ENCODE measurements at regions not wholly inside any gene's neighbourhood (a gene's known extent, or its start where the extent isn't known, plus 50 kb on each side); places are given as distances from the start of the nearest gene placed in this dataset.

- intact Hi-C loops (cut with micrococcal nuclease) = loop anchor here (1.0 to 10.0 kb wide), 3 partner anchors 212 to 902 kb away; no protein-coding TSS in a partner anchor
- H3K36me3 Mint-ChIP-seq (ENCODE audit: low read depth) = no peaks in the 10 kb centered on the region
- no peaks in the 10 kb centered on the region for H3K9me3 Mint-ChIP-seq
- H3K4me3 Mint-ChIP-seq = no peak overlapping the region
- peaks cover 23% of the 10 kb centered on the region for H3K27me3 Mint-ChIP-seq (ENCODE audit: insufficient read depth)
- no peaks in the 10 kb centered on the region for H3K4me1 Mint-ChIP-seq (ENCODE audit: low read depth)
- DNase-seq (ENCODE audit: low spot score) = no peak
- H3K27ac Mint-ChIP-seq = no peak overlapping the region
These were observed 100.8 kb downstream of the PPM1A start for GRCh38 chr14:60349663-60350365.

- Mint-ChIP-seq H3K27me3 (ENCODE audit: insufficient read depth) (peaks cover 18% of the 10 kb centered on the region), H3K27ac (no peak overlapping the region), H3K9me3 (no peaks in the 10 kb centered on the region), H3K4me1 (ENCODE audit: low read depth) (no peaks in the 10 kb centered on the region), H3K4me3 (no peak overlapping the region), H3K36me3 (ENCODE audit: low read depth) (no peaks in the 10 kb centered on the region)
- DNase-seq (ENCODE audit: low spot score) = no peak
- intact Hi-C loops (cut with micrococcal nuclease) = loop anchor here (1.0 to 10.0 kb wide), 3 partner anchors 212 to 902 kb away; no protein-coding TSS in a partner anchor
These were observed 101.3 kb downstream of the PPM1A start for GRCh38 chr14:60350366-60350720.

DNA sequence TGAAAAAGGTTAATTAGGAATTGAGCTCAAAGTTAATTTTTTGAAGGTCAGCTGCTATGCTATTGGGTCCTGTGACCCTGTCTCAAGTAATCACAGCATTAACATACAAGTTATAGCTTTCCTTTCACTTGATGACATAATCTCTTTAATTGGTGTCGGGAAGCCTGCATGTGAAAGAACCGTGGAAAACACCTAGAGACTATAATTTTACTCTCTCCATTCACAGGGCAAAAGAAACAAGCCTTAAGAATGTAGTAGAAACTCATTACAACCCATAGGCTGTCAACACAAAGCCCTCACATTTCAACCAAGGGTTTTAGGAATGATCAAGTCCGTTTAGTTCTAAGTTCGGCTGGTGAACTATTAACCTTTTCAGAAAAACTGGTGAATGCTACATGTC is 104.4 kb downstream of the PPM1A start:
- no peaks in the 10 kb centered on the region for H3K4me1 Mint-ChIP-seq (ENCODE audit: low read depth)
- no peaks in the 10 kb centered on the region for H3K36me3 Mint-ChIP-seq (ENCODE audit: low read depth)
- H3K27ac Mint-ChIP-seq = no peak overlapping the region
- H3K27me3 Mint-ChIP-seq (ENCODE audit: insufficient read depth) = peaks cover 19% of the 10 kb centered on the region
- no peaks in the 10 kb centered on the region for H3K9me3 Mint-ChIP-seq
- H3K4me3 Mint-ChIP-seq = no peak overlapping the region
- intact Hi-C loops (cut with micrococcal nuclease) = loop anchor here (10.0 kb wide), 1 partner anchor 671 kb away; no protein-coding TSS in a partner anchor
- DNase-seq (ENCODE audit: low spot score) = no peak

DNA sequence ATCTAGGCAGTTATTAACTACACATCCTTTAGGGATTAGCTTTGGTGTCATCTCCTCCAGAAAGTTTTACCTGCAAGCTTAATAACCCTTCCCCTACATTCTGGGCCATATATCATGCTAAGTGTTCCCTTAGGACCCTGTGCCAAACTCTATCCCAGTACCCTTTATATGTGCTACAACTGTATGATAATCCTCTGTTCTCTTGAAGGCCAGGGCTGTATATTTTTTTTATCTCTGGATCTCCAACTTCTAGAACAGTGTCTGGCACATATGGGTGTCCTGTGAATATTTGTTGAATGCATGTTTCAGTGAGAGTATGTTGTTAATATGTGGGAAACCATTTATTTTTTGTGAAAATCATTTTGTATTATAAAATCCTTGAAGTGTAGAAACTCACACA is 106.7 kb downstream of the PPM1A start:
- H3K9me3 Mint-ChIP-seq = no peaks in the 10 kb centered on the region
- H3K27ac Mint-ChIP-seq = no peak overlapping the region
- no peaks in the 10 kb centered on the region for H3K4me1 Mint-ChIP-seq (ENCODE audit: low read depth)
- H3K4me3 Mint-ChIP-seq = no peak overlapping the region
- H3K36me3 Mint-ChIP-seq (ENCODE audit: low read depth) = no peaks in the 10 kb centered on the region
- no peak for DNase-seq (ENCODE audit: low spot score)
- H3K27me3 Mint-ChIP-seq (ENCODE audit: insufficient read depth) = peaks cover 9% of the 10 kb centered on the region
- intact Hi-C loops (cut with micrococcal nuclease) = loop anchor here (10.0 kb wide), 1 partner anchor 669 kb away; no protein-coding TSS in a partner anchor

DNA sequence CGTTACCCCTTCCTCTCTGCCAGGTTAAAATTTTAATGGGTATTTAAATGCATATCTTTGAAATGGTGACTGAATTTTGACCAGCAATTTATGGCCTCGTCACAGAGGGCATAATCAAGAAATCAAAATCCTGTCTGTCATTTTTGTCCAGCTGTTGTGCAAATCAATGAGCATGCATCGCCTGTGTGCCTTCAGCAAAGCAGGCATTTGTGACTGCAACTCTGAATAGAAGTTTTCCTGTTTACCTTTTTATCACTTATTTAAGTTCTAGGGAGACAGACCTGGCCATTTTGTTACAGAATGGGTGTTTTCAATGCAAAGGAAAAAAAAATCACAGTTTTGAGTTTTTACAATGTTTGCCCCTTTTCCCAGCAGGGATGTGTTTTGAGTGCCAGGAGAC is 107.4 kb downstream of the PPM1A start:
- DNase-seq (ENCODE audit: low spot score) = no peak
- no peak overlapping the region for H3K4me3 Mint-ChIP-seq
- intact Hi-C loops (cut with micrococcal nuclease) = loop anchor here (10.0 kb wide), 1 partner anchor 668 kb away; no protein-coding TSS in a partner anchor
- H3K9me3 Mint-ChIP-seq = no peaks in the 10 kb centered on the region
- no peak overlapping the region for H3K27ac Mint-ChIP-seq
- peaks cover 7% of the 10 kb centered on the region for H3K27me3 Mint-ChIP-seq (ENCODE audit: insufficient read depth)
- H3K4me1 Mint-ChIP-seq (ENCODE audit: low read depth) = no peaks in the 10 kb centered on the region
- no peaks in the 10 kb centered on the region for H3K36me3 Mint-ChIP-seq (ENCODE audit: low read depth)

DNA sequence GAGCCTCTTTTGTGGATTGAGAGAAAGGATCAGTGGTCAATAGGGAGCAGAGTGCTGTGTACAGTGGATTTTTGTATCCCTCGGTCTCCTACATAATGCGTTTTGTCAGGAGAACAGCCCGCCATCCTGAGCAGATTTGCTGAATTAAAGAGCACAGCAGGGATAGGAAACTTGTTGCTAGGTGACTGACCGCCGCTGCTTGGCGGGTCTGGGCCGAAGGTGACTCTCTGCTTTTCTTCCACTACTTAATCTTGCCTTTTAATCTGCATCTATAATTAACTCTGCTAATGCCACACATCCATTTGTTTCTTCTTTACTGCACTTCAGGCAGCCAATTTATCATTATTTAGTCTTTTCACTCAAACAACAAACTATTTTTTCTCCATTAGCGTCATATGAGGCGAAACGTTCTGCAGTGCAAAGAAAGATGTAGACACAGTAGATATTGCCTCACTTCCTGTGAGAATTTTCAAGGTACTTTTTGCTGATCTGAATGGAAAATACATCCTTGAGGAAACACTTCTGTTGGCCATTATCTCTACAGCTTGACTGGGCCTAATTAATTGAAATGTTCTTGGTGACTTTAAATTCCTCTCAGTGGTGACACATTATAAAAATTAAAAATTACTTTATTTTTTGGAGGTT is 108.0 kb downstream of the PPM1A start:
- H3K4me3 Mint-ChIP-seq = no peak overlapping the region
- intact Hi-C loops (cut with micrococcal nuclease) = loop anchor here (10.0 kb wide), 1 partner anchor 668 kb away; no protein-coding TSS in a partner anchor
- no peaks in the 10 kb centered on the region for H3K9me3 Mint-ChIP-seq
- no peaks in the 10 kb centered on the region for H3K36me3 Mint-ChIP-seq (ENCODE audit: low read depth)
- H3K27ac Mint-ChIP-seq = no peak overlapping the region
- H3K27me3 Mint-ChIP-seq (ENCODE audit: insufficient read depth) = peaks cover 2% of the 10 kb centered on the region
- no peak for DNase-seq (ENCODE audit: low spot score)
- no peaks in the 10 kb centered on the region for H3K4me1 Mint-ChIP-seq (ENCODE audit: low read depth)

GRCh38 chr14:60357551-60358149 is 108.6 kb downstream of the PPM1A start:
- Mint-ChIP-seq H3K27me3 (ENCODE audit: insufficient read depth) (peaks cover 2% of the 10 kb centered on the region), H3K4me1 (ENCODE audit: low read depth) (no peaks in the 10 kb centered on the region), H3K36me3 (ENCODE audit: low read depth) (no peaks in the 10 kb centered on the region), H3K4me3 (no peak overlapping the region), H3K27ac (no peak overlapping the region), H3K9me3 (no peaks in the 10 kb centered on the region)
- intact Hi-C loops (cut with micrococcal nuclease) = loop anchor here (10.0 kb wide), 1 partner anchor 667 kb away; no protein-coding TSS in a partner anchor
- DNase-seq (ENCODE audit: low spot score) = no peak

- H3K27me3 Mint-ChIP-seq (ENCODE audit: insufficient read depth) = no peaks in the 10 kb centered on the region
- intact Hi-C loops (cut with micrococcal nuclease) = no loop called here
- no peaks in the 10 kb centered on the region for H3K4me1 Mint-ChIP-seq (ENCODE audit: low read depth)
- H3K27ac Mint-ChIP-seq = no peak overlapping the region
- no peaks in the 10 kb centered on the region for H3K9me3 Mint-ChIP-seq
- H3K4me3 Mint-ChIP-seq = no peak overlapping the region
- no peak for DNase-seq (ENCODE audit: low spot score)
- H3K36me3 Mint-ChIP-seq (ENCODE audit: low read depth) = no peaks in the 10 kb centered on the region
These were observed 114.3 kb downstream of the PPM1A start for GRCh38 chr14:60363275-60363674.

DNA sequence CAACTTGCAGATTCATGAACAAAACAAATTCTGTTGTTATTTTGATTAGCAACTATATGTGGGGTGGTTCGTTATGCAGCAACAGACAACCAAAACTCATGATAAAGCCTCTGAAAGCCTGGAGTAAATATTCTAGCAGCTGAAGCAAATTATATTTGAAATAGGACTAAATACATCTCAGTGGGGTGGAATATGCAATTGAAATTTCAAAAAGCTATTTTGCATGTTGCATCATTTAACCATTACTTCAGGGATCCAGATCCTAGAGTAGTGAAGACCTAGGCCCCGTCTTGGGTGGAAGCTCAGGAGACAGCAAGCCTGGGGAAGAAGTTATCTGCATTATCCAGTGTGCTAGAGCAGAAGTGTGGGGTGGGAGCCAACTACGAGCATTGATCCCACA is 114.7 kb downstream of the PPM1A start:
- Mint-ChIP-seq H3K27ac (no peak overlapping the region), H3K36me3 (ENCODE audit: low read depth) (no peaks in the 10 kb centered on the region), H3K9me3 (no peaks in the 10 kb centered on the region), H3K4me3 (no peak overlapping the region), H3K27me3 (ENCODE audit: insufficient read depth) (no peaks in the 10 kb centered on the region), H3K4me1 (ENCODE audit: low read depth) (no peaks in the 10 kb centered on the region)
- intact Hi-C loops (cut with micrococcal nuclease) = no loop called here
- DNase-seq (ENCODE audit: low spot score) = no peak

DNA sequence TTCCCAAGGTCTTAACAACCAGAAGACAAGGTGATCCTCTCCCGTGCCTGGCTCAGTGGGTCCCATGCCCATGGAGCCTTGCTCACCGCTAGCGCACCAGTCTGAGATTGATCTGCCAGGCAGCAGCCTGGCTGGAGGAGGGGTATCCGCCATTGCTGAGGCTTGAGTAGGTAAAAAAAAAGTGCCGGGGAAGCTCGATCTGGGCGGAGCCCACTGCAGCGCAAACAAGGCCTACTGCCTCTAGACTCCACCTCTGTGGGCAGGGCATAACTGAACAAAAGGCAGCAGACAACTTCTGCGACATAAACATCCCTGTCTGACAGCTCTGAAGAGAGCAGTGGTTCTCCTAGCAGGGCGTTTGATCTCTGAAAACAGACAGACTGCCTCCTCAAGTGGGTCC is 104.0 kb downstream of the C14orf39 start:
- H3K36me3 Mint-ChIP-seq (ENCODE audit: low read depth) = no peaks in the 10 kb centered on the region
- intact Hi-C loops (cut with micrococcal nuclease) = no loop called here

More for the DNA sequence above, 104.0 kb downstream of the C14orf39 start:
- Mint-ChIP-seq H3K9me3 (no peaks in the 10 kb centered on the region), H3K27ac (no peak overlapping the region), H3K4me1 (ENCODE audit: low read depth) (no peaks in the 10 kb centered on the region), H3K4me3 (no peak overlapping the region), H3K27me3 (ENCODE audit: insufficient read depth) (peaks cover 9% of the 10 kb centered on the region)
- DNase-seq (ENCODE audit: low spot score) = no peak

Measured in activated T-helper 1 cell treated with anti-CD3 and anti-CD28 coated beads, Interleukin-12 subunit alpha, Interleukin-12 subunit beta, Interleukin-2, Interleukin-4 antibody, amounts not matched to agents 30 ng/mL and 10 ng/mL and 1 ng/mL, durations not matched to agents 14 hours and 24 hours and 36 hours (primary cell).